ENCODE measurements at regions not wholly inside any gene's neighbourhood (a gene's known extent, or its start where the extent isn't known, plus 50 kb on each side); places are given as distances from the start of the nearest gene placed in this dataset.

- Histone ChIP-seq H3K27ac (no peak overlapping the region), H3K9me3 (no peaks in the 10 kb centered on the region), H3K36me3 (no peaks in the 10 kb centered on the region), H3K4me3 (no peak overlapping the region), H3K27me3 (no peaks in the 10 kb centered on the region), H3K4me1 (ENCODE audit: insufficient read depth) (no peaks in the 10 kb centered on the region)
- no peak for DNase-seq
- 90 to 94% (median 91%) methylated on average over 5 of the region's 5 CpGs for WGBS, 3 donors
- TF ChIP-seq CTCF (IDR thresholded peaks at IDR 0.05) (no peak), POLR2A (IDR thresholded peaks at IDR 0.05) (no peak), EP300 (IDR thresholded peaks at IDR 0.05) (no peak)
- intact Hi-C loops (cut with DNase I): no loop called here
Measured at GRCh38 chr2:220703279-220703678, 868.8 kb downstream of the EPHA4 start.

- Histone ChIP-seq H3K36me3 (no peaks in the 10 kb centered on the region), H3K27ac (no peak overlapping the region), H3K4me1 (ENCODE audit: insufficient read depth) (no peaks in the 10 kb centered on the region), H3K27me3 (no peaks in the 10 kb centered on the region), H3K4me3 (no peak overlapping the region), H3K9me3 (no peaks in the 10 kb centered on the region)
- no peak for DNase-seq
- intact Hi-C loops (cut with DNase I): no loop called here
- no peak for TF ChIP-seq CTCF (IDR thresholded peaks at IDR 0.05)
- TF ChIP-seq POLR2A (IDR thresholded peaks at IDR 0.05): no peak
- TF ChIP-seq EP300 (IDR thresholded peaks at IDR 0.05): no peak
- WGBS, 3 donors: 88 to 93% (median 91%) methylated on average over 4 of the region's 4 CpGs
Measured at GRCh38 chr2:220704081-220704480, 868.0 kb downstream of the EPHA4 start.

- intact Hi-C loops (cut with DNase I): no loop called here
- H3K9me3 ChIP-seq: no peaks in the 10 kb centered on the region
- no peak for DNase-seq
Measured at GRCh38 chr2:220704810-220705209, 867.3 kb downstream of the EPHA4 start.

GRCh38 chr2:220705678-220706077, 866.4 kb downstream of the EPHA4 start:
- WGBS, 3 donors: 68 to 74% (median 72%) methylated on average over 4 of the region's 4 CpGs

More at GRCh38 chr2:220704810-220705209, 867.3 kb downstream of the EPHA4 start:
- Histone ChIP-seq H3K36me3 (no peaks in the 10 kb centered on the region), H3K4me3 (no peak overlapping the region), H3K27ac (no peak overlapping the region), H3K27me3 (no peaks in the 10 kb centered on the region), H3K4me1 (ENCODE audit: insufficient read depth) (no peaks in the 10 kb centered on the region)
- WGBS, 3 donors: 78 to 99% (median 91%) methylated on average over 5 of the region's 5 CpGs
- TF ChIP-seq CTCF (IDR thresholded peaks at IDR 0.05) (no peak), EP300 (IDR thresholded peaks at IDR 0.05) (no peak), POLR2A (IDR thresholded peaks at IDR 0.05) (no peak)

More at GRCh38 chr2:220705678-220706077, 866.4 kb downstream of the EPHA4 start:
- Histone ChIP-seq H3K36me3 (no peaks in the 10 kb centered on the region), H3K4me3 (no peak overlapping the region), H3K9me3 (no peaks in the 10 kb centered on the region), H3K27ac (no peak overlapping the region), H3K27me3 (no peaks in the 10 kb centered on the region), H3K4me1 (ENCODE audit: insufficient read depth) (no peaks in the 10 kb centered on the region)
- intact Hi-C loops (cut with DNase I): no loop called here
- no peak for DNase-seq
- no peak for TF ChIP-seq CTCF (IDR thresholded peaks at IDR 0.05)
- TF ChIP-seq EP300 (IDR thresholded peaks at IDR 0.05): no peak
- TF ChIP-seq POLR2A (IDR thresholded peaks at IDR 0.05): no peak
